HG03135 (cell line): ENCODE measurements at regions not wholly inside any gene's neighbourhood (a gene's known extent, or its start where the extent isn't known, plus 50 kb on each side); places are given as distances from the start of the nearest gene placed in this dataset.

Experiments used
- ATAC-seq: cut with Tn5 transposase; IDR thresholded peaks from one replicate; pipeline ENCODE4 v1.9.1; 2021; ENCODE audit warnings: mild to moderate bottlenecking, moderate library complexity; ENCODE audit not compliant: unreplicated experiment

- ATAC-seq, result no peak
These were observed 65.3 kb upstream of the IGF1R start for GRCh38 chr15:98582900-98583554.

GRCh38 chr15:98583771-98584430, 64.4 kb upstream of the IGF1R start:
- no peak for ATAC-seq

- no peak for ATAC-seq
These were observed 62.3 kb upstream of the IGF1R start for GRCh38 chr15:98586066-98586465.

GRCh38 chr15:98592136-98592535, 56.2 kb upstream of the IGF1R start:
- no peak for ATAC-seq

- ATAC-seq, result no peak
These were observed 52.2 kb upstream of the IGF1R start for GRCh38 chr15:98596131-98596530.

GRCh38 chr15:98596885-98597392, 51.4 kb upstream of the IGF1R start:
- ATAC-seq, result no peak

GRCh38 chr15:98597666-98598065, 50.7 kb upstream of the IGF1R start:
- no peak for ATAC-seq
